KMS-11 (cell line): ENCODE measurements at regions not wholly inside any gene's neighbourhood (a gene's known extent, or its start where the extent isn't known, plus 50 kb on each side); places are given as distances from the start of the nearest gene placed in this dataset.

Experiments
- H2AFZ ChIP-seq: fragments of 200-600 bp; sonication (generic); 2 replicates; pipeline ENCODE4 v1.6.1; 2016; ENCODE audit warnings: antibody characterized with exemption, mixed run types, low read depth
- H3K27ac ChIP-seq: fragments of 200-600 bp; sonication (generic); 2 replicates; pipeline ENCODE4 v1.6.1; 2016; ENCODE audit warnings: mild to moderate bottlenecking, mixed run types
- H3K27me3 ChIP-seq: fragments of 200-600 bp; sonication (generic); 2 replicates; pipeline ENCODE4 v1.6.1; 2017; ENCODE audit warnings: mild to moderate bottlenecking, low read depth, mixed run types, moderate library complexity; ENCODE audit not compliant: insufficient read depth
- H3K36me3 ChIP-seq: fragments of 200-600 bp; sonication (generic); 2 replicates; pipeline ENCODE4 v1.6.1; 2017; ENCODE audit warnings: mild to moderate bottlenecking, mixed run types; ENCODE audit not compliant: insufficient read depth
- H3K4me1 ChIP-seq: fragments of 200-600 bp; sonication (generic); 2 replicates; pipeline ENCODE4 v1.6.1; 2016; ENCODE audit warnings: mild to moderate bottlenecking, low read depth, mixed run types; ENCODE audit not compliant: poor library complexity, severe bottlenecking
- H3K4me2 ChIP-seq: fragments of 200-600 bp; sonication (generic); 2 replicates; pipeline ENCODE4 v1.7.0; 2016; ENCODE audit warnings: mild to moderate bottlenecking, mixed run types
- H3K4me3 ChIP-seq: fragments of 200-600 bp; sonication (generic); IDR thresholded peaks from 2 replicates; pipeline ENCODE4 v1.6.1; 2017; ENCODE audit warnings: low read depth, low read length, mixed read lengths; ENCODE audit not compliant: insufficient read depth
- H3K79me2 ChIP-seq: fragments of 200-600 bp; sonication (generic); 2 replicates; pipeline ENCODE4 v1.6.1; 2016; ENCODE audit warnings: low read depth, mixed run types; ENCODE audit not compliant: insufficient read depth
- H3K9ac ChIP-seq: fragments of 200-600 bp; sonication (generic); 2 replicates; pipeline ENCODE4 v1.6.1; 2016; ENCODE audit warnings: mild to moderate bottlenecking, mixed run types
- H4K20me1 ChIP-seq: fragments of 200-600 bp; sonication (generic); 2 replicates; pipeline ENCODE4 v1.6.1; 2016; ENCODE audit warnings: mild to moderate bottlenecking, mixed run types; ENCODE audit not compliant: insufficient read depth
- TF ChIP-seq, protein P1 (sequence below): fragments of 200-600 bp; sonication (generic); conservative IDR thresholded peaks from 2 replicates; pipeline ENCODE4 v1.6.1; 2017; ENCODE audit warnings: low read depth, mild to moderate bottlenecking, antibody characterized with exemption, low read length, moderate library complexity, mixed read lengths

DNA sequence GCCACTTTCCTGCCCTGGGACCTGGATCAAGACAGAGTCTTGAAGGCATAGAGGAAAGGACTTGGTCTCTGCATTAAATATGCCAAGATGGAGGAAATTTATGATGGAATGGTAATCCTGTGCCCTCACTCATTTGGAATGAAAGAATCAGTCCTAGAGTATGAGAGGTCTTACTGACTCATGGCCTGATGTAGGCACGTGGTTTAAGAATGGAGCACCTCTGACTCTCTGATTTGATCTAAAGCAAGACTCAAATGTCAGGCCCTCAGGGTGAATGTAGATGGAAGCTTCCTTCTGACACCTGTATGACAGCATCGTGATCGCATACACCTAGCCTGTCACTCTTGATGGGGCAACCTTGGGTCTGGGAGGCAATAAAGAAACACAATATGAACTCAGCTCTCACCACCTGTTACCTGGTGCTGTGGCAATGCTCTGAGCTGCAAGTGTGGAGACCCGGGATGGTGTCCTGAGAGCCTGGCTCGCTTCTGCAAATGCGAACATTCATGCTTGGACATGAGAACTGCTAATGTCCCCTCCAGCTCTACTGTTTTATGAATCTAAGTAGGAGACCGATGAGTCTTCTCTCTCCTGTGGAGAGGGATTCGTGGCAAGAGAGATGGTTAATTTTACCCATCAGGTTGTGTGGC lies 229.9 kb downstream of the ABCC12 start:
- Histone ChIP-seq H3K36me3 (no peaks in the 10 kb centered on the region), H3K79me2 (no peaks in the 10 kb centered on the region), H3K9ac (no peak overlapping the region), H3K4me2 (no peak overlapping the region), H3K4me1 (no peaks in the 10 kb centered on the region), H3K4me3 (no peak overlapping the region), H2AFZ (no peak overlapping the region), H3K27ac (no peak overlapping the region), H3K27me3 (no peaks in the 10 kb centered on the region), H4K20me1 (no peaks in the 10 kb centered on the region)
- TF ChIP-seq, protein P1, sequence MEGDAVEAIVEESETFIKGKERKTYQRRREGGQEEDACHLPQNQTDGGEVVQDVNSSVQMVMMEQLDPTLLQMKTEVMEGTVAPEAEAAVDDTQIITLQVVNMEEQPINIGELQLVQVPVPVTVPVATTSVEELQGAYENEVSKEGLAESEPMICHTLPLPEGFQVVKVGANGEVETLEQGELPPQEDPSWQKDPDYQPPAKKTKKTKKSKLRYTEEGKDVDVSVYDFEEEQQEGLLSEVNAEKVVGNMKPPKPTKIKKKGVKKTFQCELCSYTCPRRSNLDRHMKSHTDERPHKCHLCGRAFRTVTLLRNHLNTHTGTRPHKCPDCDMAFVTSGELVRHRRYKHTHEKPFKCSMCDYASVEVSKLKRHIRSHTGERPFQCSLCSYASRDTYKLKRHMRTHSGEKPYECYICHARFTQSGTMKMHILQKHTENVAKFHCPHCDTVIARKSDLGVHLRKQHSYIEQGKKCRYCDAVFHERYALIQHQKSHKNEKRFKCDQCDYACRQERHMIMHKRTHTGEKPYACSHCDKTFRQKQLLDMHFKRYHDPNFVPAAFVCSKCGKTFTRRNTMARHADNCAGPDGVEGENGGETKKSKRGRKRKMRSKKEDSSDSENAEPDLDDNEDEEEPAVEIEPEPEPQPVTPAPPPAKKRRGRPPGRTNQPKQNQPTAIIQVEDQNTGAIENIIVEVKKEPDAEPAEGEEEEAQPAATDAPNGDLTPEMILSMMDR = no peak

DNA sequence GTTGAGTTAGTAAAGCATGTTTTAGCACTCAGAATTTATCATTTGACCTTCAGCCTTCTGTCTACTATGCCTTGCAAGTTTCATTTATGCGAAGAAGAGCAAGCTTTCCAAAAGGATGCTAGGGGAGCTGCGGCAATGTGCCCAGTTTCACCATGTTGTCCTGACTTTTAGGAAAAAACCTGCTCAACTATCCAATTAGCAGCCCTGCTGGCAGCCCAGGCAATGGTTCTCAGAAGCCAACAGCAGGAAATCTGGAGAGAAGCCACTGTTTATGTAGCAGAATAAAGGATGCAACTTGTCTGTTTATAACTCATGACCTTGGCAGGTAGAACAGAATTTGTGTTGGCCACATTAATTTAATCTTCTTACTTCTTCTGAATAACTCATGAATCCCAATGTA lies 230.8 kb downstream of the ABCC12 start:
- Histone ChIP-seq H3K27ac (no peak overlapping the region), H3K4me3 (no peak overlapping the region), H3K4me2 (no peak overlapping the region), H3K27me3 (no peaks in the 10 kb centered on the region), H3K4me1 (no peaks in the 10 kb centered on the region), H3K9ac (no peak overlapping the region), H3K79me2 (no peaks in the 10 kb centered on the region), H2AFZ (no peak overlapping the region), H4K20me1 (no peaks in the 10 kb centered on the region), H3K36me3 (no peaks in the 10 kb centered on the region)
- TF ChIP-seq, protein P1 = no peak

DNA sequence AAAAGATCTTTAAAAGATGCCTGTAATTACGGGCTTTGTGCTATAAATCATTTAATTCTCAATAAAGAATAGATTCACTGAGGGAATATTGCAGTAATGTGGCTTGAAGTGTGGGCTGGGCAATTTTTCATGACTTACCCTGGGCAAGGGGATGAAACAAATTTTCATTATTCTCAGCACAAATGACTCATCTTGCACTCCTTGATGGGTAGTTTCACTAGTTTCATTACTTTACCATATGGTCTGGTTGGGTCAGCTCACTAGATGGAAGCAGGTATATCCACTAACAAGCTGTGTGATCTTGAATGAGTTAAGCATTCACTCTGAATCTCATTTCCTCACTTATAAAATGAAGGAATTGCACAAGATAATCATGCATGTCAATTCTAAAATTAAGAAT lies 234.3 kb downstream of the ABCC12 start:
- H3K79me2 ChIP-seq = no peaks in the 10 kb centered on the region
- TF ChIP-seq, protein P1 = no peak
- H3K9ac ChIP-seq = no peak overlapping the region
- H3K36me3 ChIP-seq = no peaks in the 10 kb centered on the region
- H4K20me1 ChIP-seq = no peaks in the 10 kb centered on the region
- H3K4me2 ChIP-seq = no peak overlapping the region
- no peak overlapping the region for H2AFZ ChIP-seq
- H3K27me3 ChIP-seq = no peaks in the 10 kb centered on the region
- H3K27ac ChIP-seq = no peak overlapping the region
- no peaks in the 10 kb centered on the region for H3K4me1 ChIP-seq
- H3K4me3 ChIP-seq = no peak overlapping the region

DNA sequence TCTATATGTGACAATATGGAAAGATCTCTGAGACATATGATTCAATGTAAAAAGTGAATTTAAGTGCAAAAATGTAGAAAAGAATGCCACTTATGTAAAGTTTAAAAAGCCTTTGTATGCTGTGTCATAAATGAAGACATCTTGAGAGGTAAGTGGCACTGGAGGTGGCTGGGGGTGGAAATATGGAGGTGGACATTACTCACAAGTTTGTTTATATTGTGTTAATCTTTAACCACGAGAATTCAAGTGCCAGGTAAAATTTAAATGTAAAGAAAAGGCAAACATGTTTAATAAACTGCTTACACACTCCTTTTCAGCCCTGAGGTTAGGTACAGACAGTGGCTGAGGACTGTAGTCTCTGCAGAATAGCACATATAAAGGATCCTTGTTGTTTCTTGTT lies 235.1 kb downstream of the ABCC12 start:
- H3K4me1 ChIP-seq = no peaks in the 10 kb centered on the region
- no peaks in the 10 kb centered on the region for H3K79me2 ChIP-seq
- H3K27ac ChIP-seq = no peak overlapping the region
- no peak overlapping the region for H3K9ac ChIP-seq
- H4K20me1 ChIP-seq = no peaks in the 10 kb centered on the region
- H3K27me3 ChIP-seq = no peaks in the 10 kb centered on the region
- TF ChIP-seq, protein P1 = no peak
- no peaks in the 10 kb centered on the region for H3K36me3 ChIP-seq
- H2AFZ ChIP-seq = no peak overlapping the region
- no peak overlapping the region for H3K4me2 ChIP-seq
- H3K4me3 ChIP-seq = no peak overlapping the region
